Neuronal stem cell (in vitro differentiated cells): ENCODE measurements at regions not wholly inside any gene's neighbourhood (a gene's known extent, or its start where the extent isn't known, plus 50 kb on each side); places are given as distances from the start of the nearest gene placed in this dataset.

Experiments
- DNase-seq: peaks from one replicate; pipeline ENCODE4 v3.0.0-alpha.2; 2013; ENCODE audit warnings: low spot score
- H2AFZ ChIP-seq: one replicate; pipeline ENCODE4 v1.6.1; 2013; ENCODE audit warnings: mild to moderate bottlenecking, low read length, inconsistent platforms
- H2AK5ac ChIP-seq: 2 replicates; pipeline ENCODE4 v1.6.1; 2013; ENCODE audit warnings: low read depth, mild to moderate bottlenecking, inconsistent platforms, low read length, moderate library complexity, mixed read lengths
- H2BK120ac ChIP-seq: 2 replicates; pipeline ENCODE4 v1.6.1; 2013; ENCODE audit warnings: low read depth, mild to moderate bottlenecking, inconsistent platforms, low read length, moderate library complexity, mixed read lengths
- H2BK12ac ChIP-seq: one replicate; pipeline ENCODE4 v1.6.1; 2013; ENCODE audit warnings: low read length, inconsistent platforms
- H2BK15ac ChIP-seq: 2 replicates; pipeline ENCODE4 v1.6.1; 2013; ENCODE audit warnings: mild to moderate bottlenecking, low read length, inconsistent platforms, mixed read lengths
- H2BK5ac ChIP-seq: one replicate; pipeline ENCODE4 v1.6.1; 2013; ENCODE audit warnings: inconsistent platforms, mild to moderate bottlenecking, low read length, moderate library complexity
- H3K14ac ChIP-seq: one replicate; pipeline ENCODE4 v1.6.1; 2013; ENCODE audit warnings: low read length, inconsistent platforms
- H3K18ac ChIP-seq: 2 replicates; pipeline ENCODE4 v1.6.1; 2013; ENCODE audit warnings: low read length, inconsistent platforms
- H3K23ac ChIP-seq: 2 replicates; pipeline ENCODE4 v1.6.1; 2013; ENCODE audit warnings: low read depth, mild to moderate bottlenecking, mixed read lengths, low read length, inconsistent platforms; ENCODE audit not compliant: poor library complexity
- H3K27ac ChIP-seq: replicated peaks from 3 replicates; pipeline ENCODE4 v1.5.1; 2013; ENCODE audit warnings: low read length, inconsistent platforms
- H3K27me3 ChIP-seq, 3 experiments: 2 replicates each; pipeline ENCODE4 v1.6.1; 2013; ENCODE audit warnings: low read length in 3 of 3, mild to moderate bottlenecking in 2 of 3, inconsistent platforms in 1 of 3, low read depth in 1 of 3, mixed read lengths in 1 of 3, moderate library complexity in 1 of 3; ENCODE audit not compliant: control insufficient read depth in 3 of 3, insufficient read depth in 3 of 3
- H3K36me3 ChIP-seq, 2 donors: replicated peaks in 1 of 2; 2 replicates each; pipeline ENCODE4 v1.6.1; 2013; ENCODE audit warnings: low read length in 2 of 2; ENCODE audit not compliant: control insufficient read depth in 2 of 2, insufficient read depth in 2 of 2
- H3K4ac ChIP-seq: 2 replicates; pipeline ENCODE4 v1.6.1; 2013; ENCODE audit warnings: inconsistent platforms, mild to moderate bottlenecking, low read length, moderate library complexity
- H3K4me1 ChIP-seq, 2 donors: 1 replicate in 1 of 2; 2 replicates in 1 of 2; pipeline ENCODE4 v1.6.1; 2013; ENCODE audit warnings: low read length in 2 of 2, low read depth in 1 of 2; ENCODE audit not compliant: control insufficient read depth in 2 of 2, insufficient read depth in 1 of 2
- H3K4me2 ChIP-seq: one replicate; pipeline ENCODE4 v1.6.1; 2013; ENCODE audit warnings: mild to moderate bottlenecking, low read length, inconsistent platforms; ENCODE audit not compliant: insufficient read depth, poor library complexity, severe bottlenecking
- H3K4me3 ChIP-seq, 2 donors: 2 replicates each; pipeline ENCODE4 v1.5.1; 2013; ENCODE audit warnings: low read length in 2 of 2, mild to moderate bottlenecking in 2 of 2, inconsistent platforms in 1 of 2, moderate library complexity in 1 of 2
- H3K79me1 ChIP-seq: one replicate; pipeline ENCODE4 v1.6.1; 2013; ENCODE audit warnings: low read depth, mild to moderate bottlenecking, inconsistent platforms, low read length, moderate library complexity
- H3K9ac ChIP-seq: one replicate; pipeline ENCODE4 v1.6.1; 2013; ENCODE audit warnings: mild to moderate bottlenecking, low read depth, low read length, inconsistent platforms; ENCODE audit not compliant: poor library complexity
- H3K9me3 ChIP-seq, 2 donors: replicated peaks in 1 of 2; 2 replicates each; pipeline versions ENCODE3 to v1.6.1; 2013; ENCODE audit warnings: low read length in 2 of 2, mild to moderate bottlenecking in 2 of 2, inconsistent platforms in 1 of 2, low read depth in 1 of 2, mixed read lengths in 1 of 2, moderate library complexity in 1 of 2; ENCODE audit not compliant: control insufficient read depth in 2 of 2, insufficient read depth in 1 of 2
- H4K8ac ChIP-seq: one replicate; pipeline ENCODE4 v1.6.1; 2013; ENCODE audit warnings: low read depth, mild to moderate bottlenecking, inconsistent platforms, low read length, moderate library complexity
- H4K91ac ChIP-seq: one replicate; pipeline ENCODE4 v1.6.1; 2013; ENCODE audit warnings: low read length, low read depth, mild to moderate bottlenecking, inconsistent platforms; ENCODE audit not compliant: poor library complexity
- WGBS, 2 donors: extraction: QIAGEN DNeasy Blood & Tissue Kit; methylation state at CpG; one replicate each; pipeline ENCODE4 v1.1.7; 2013; ENCODE audit warnings: missing lambda C conversion rate in 2 of 2, mixed read lengths in 1 of 2; ENCODE audit not compliant: insufficient read length in 2 of 2, insufficient replicate concordance in 1 of 2; ENCODE audit errors: extremely low coverage in 2 of 2; 5-methylcytosine and 5-hydroxymethylcytosine counted together

GRCh38 chr14:48005986-48006385, 330.6 kb upstream of the MDGA2 start:
- Histone ChIP-seq H3K4me1 (peaks cover 0 to 2% of the 10 kb centered on the region in 2 donors), H2BK12ac (no peak overlapping the region), H3K79me1 (no peaks in the 10 kb centered on the region), H2BK120ac (no peak overlapping the region), H3K9ac (no peak overlapping the region), H4K91ac (no peak overlapping the region), H3K23ac (no peak overlapping the region), H4K8ac (no peak overlapping the region), H2AK5ac (no peak overlapping the region), H2AFZ (no peak overlapping the region), H3K4me2 (no peak overlapping the region), H3K9me3 (no peaks in the 10 kb centered on the region), H3K4ac (no peak overlapping the region), H3K36me3 (no peaks in the 10 kb centered on the region), H3K18ac (no peak overlapping the region), H3K27ac (no peak overlapping the region), H3K27me3 (no peaks in the 10 kb centered on the region), H2BK15ac (no peak overlapping the region), H2BK5ac (no peak overlapping the region), H3K14ac (no peak overlapping the region), H3K4me3 (no peak overlapping the region)
- WGBS, 2 donors = no CpG with 5 or more reads among the region's 1 CpG
- DNase-seq = no peak

- H3K79me1 ChIP-seq = no peaks in the 10 kb centered on the region
- no peaks in the 10 kb centered on the region for H3K4me1 ChIP-seq
- H3K27ac ChIP-seq = no peak overlapping the region
- no peak overlapping the region for H2AFZ ChIP-seq
- no peak overlapping the region for H2BK5ac ChIP-seq
- no peak overlapping the region for H2BK120ac ChIP-seq
- H2AK5ac ChIP-seq = no peak overlapping the region
- H3K9ac ChIP-seq = no peak overlapping the region
- no peaks in the 10 kb centered on the region for H3K9me3 ChIP-seq
- H2BK12ac ChIP-seq = no peak overlapping the region
- no peaks in the 10 kb centered on the region for H3K27me3 ChIP-seq
- H4K91ac ChIP-seq = no peak overlapping the region
- no peak overlapping the region for H3K14ac ChIP-seq
- no peak for DNase-seq
- no peak overlapping the region for H3K4me2 ChIP-seq
- no peak overlapping the region for H2BK15ac ChIP-seq
- H3K4me3 ChIP-seq = no peak overlapping the region
- no peak overlapping the region for H3K23ac ChIP-seq
- H3K18ac ChIP-seq = no peak overlapping the region
- no peak overlapping the region for H4K8ac ChIP-seq
- H3K36me3 ChIP-seq = no peaks in the 10 kb centered on the region
- no peak overlapping the region for H3K4ac ChIP-seq
These were observed 318.5 kb upstream of the MDGA2 start for GRCh38 chr14:47993883-47994282.

- no peak overlapping the region for H2AFZ ChIP-seq
- H3K4me3 ChIP-seq = no peak overlapping the region
- no peak overlapping the region for H2BK5ac ChIP-seq
- no peak overlapping the region for H2AK5ac ChIP-seq
- DNase-seq = no peak
- H3K36me3 ChIP-seq = no peaks in the 10 kb centered on the region
- no peak overlapping the region for H2BK15ac ChIP-seq
- no peak overlapping the region for H2BK120ac ChIP-seq
- no peak overlapping the region for H3K14ac ChIP-seq
- no peak overlapping the region for H4K8ac ChIP-seq
- H3K23ac ChIP-seq = no peak overlapping the region
- no peaks in the 10 kb centered on the region for H3K27me3 ChIP-seq
- H3K9ac ChIP-seq = no peak overlapping the region
- no peak overlapping the region for H3K4me2 ChIP-seq
- no peak overlapping the region for H3K18ac ChIP-seq
- no peaks in the 10 kb centered on the region for H3K79me1 ChIP-seq
- no CpG with 5 or more reads among the region's 2 CpGs for WGBS, 2 donors
- no peak overlapping the region for H3K27ac ChIP-seq
- no peaks in the 10 kb centered on the region for H3K9me3 ChIP-seq
- no peak overlapping the region for H3K4ac ChIP-seq
- no peak overlapping the region for H2BK12ac ChIP-seq
- H4K91ac ChIP-seq = no peak overlapping the region
- H3K4me1 ChIP-seq = no peaks in the 10 kb centered on the region
These were observed 312.8 kb upstream of the MDGA2 start for GRCh38 chr14:47988175-47988574.

- no peak overlapping the region for H2AK5ac ChIP-seq
- no peak overlapping the region for H2BK120ac ChIP-seq
- no peaks in the 10 kb centered on the region for H3K79me1 ChIP-seq
- H4K8ac ChIP-seq = no peak overlapping the region
- no peak overlapping the region for H3K4me2 ChIP-seq
- no peaks in the 10 kb centered on the region for H3K9me3 ChIP-seq
- no peak overlapping the region for H2BK5ac ChIP-seq
- H2BK12ac ChIP-seq = no peak overlapping the region
- H3K36me3 ChIP-seq = no peaks in the 10 kb centered on the region
- no peak overlapping the region for H2AFZ ChIP-seq
- H3K4me1 ChIP-seq = no peaks in the 10 kb centered on the region
- no peak overlapping the region for H3K23ac ChIP-seq
- H3K4me3 ChIP-seq = no peak overlapping the region
- no peak overlapping the region for H3K14ac ChIP-seq
- no peak overlapping the region for H3K27ac ChIP-seq
- H3K4ac ChIP-seq = no peak overlapping the region
- DNase-seq = no peak
- H2BK15ac ChIP-seq = no peak overlapping the region
- H4K91ac ChIP-seq = no peak overlapping the region
- no peak overlapping the region for H3K9ac ChIP-seq
- no peak overlapping the region for H3K18ac ChIP-seq
- H3K27me3 ChIP-seq = no peaks in the 10 kb centered on the region
These were observed 303.5 kb upstream of the MDGA2 start for GRCh38 chr14:47978871-47979270.
